GM23248 (cell line): ENCODE measurements at regions not wholly inside any gene's neighbourhood (a gene's known extent, or its start where the extent isn't known, plus 50 kb on each side); places are given as distances from the start of the nearest gene placed in this dataset.

Source experiments
- DNase-seq: peaks from one replicate; pipeline ENCODE4 v3.0.0-alpha.2; 2015
- H2AFZ ChIP-seq: fragments of 200-600 bp; sonication (generic); 2 replicates; pipeline ENCODE4 v1.6.1; 2016; ENCODE audit warnings: antibody characterized with exemption
- H3F3A ChIP-seq: fragments of 200-600 bp; sonication (generic); 2 replicates; pipeline ENCODE4 v1.6.1; 2016; ENCODE audit warnings: mild to moderate bottlenecking, antibody characterized with exemption, mixed run types; ENCODE audit not compliant: insufficient read depth
- H3K27ac ChIP-seq: fragments of 200-600 bp; sonication (generic); 2 replicates; pipeline ENCODE4 v1.5.1; 2016; ENCODE audit warnings: mild to moderate bottlenecking
- H3K27me3 ChIP-seq: fragments of 200-600 bp; sonication (generic); replicated peaks from 2 replicates; pipeline ENCODE4 v1.6.1; 2016; ENCODE audit warnings: mild to moderate bottlenecking; ENCODE audit not compliant: insufficient read depth
- H3K36me3 ChIP-seq: fragments of 200-600 bp; sonication (generic); 2 replicates; pipeline ENCODE4 v1.6.1; 2016; ENCODE audit warnings: low read depth, mild to moderate bottlenecking
- H3K4me1 ChIP-seq: fragments of 200-600 bp; sonication (generic); 2 replicates; pipeline ENCODE4 v1.6.1; 2016; ENCODE audit warnings: mild to moderate bottlenecking; ENCODE audit not compliant: insufficient read depth
- H3K4me2 ChIP-seq: fragments of 200-600 bp; sonication (generic); one replicate; pipeline ENCODE4 v1.6.1; 2016; ENCODE audit warnings: mild to moderate bottlenecking; ENCODE audit not compliant: unreplicated experiment
- H3K4me3 ChIP-seq: fragments of 200-600 bp; sonication (generic); 2 replicates; pipeline ENCODE4 v1.5.1; 2016; ENCODE audit warnings: mild to moderate bottlenecking
- H3K79me2 ChIP-seq: fragments of 200-600 bp; sonication (generic); 2 replicates; pipeline ENCODE4 v1.6.1; 2016; ENCODE audit warnings: mild to moderate bottlenecking; ENCODE audit not compliant: insufficient read depth
- H3K9ac ChIP-seq: fragments of 200-600 bp; sonication (generic); 2 replicates; pipeline ENCODE4 v1.6.1; 2016; ENCODE audit warnings: mild to moderate bottlenecking
- H3K9me2 ChIP-seq: fragments of 200-600 bp; sonication (generic); 2 replicates; pipeline ENCODE4 v1.6.1; 2016; ENCODE audit warnings: mixed run types, mild to moderate bottlenecking, moderate library complexity; ENCODE audit not compliant: insufficient read depth
- H3K9me3 ChIP-seq: fragments of 200-600 bp; sonication (generic); one replicate; pipeline ENCODE4 v1.6.1; 2017; ENCODE audit warnings: low read depth
- H4K20me1 ChIP-seq: fragments of 200-600 bp; sonication (generic); 2 replicates; pipeline ENCODE4 v1.6.0; 2016; ENCODE audit not compliant: insufficient read depth
- EZH2 ChIP-seq: fragments of 200-600 bp; sonication (generic); IDR thresholded peaks from 2 replicates; pipeline ENCODE4 v1.6.1; 2018; ENCODE audit warnings: antibody characterized with exemption, mild to moderate bottlenecking; ENCODE audit not compliant: insufficient read depth, poor library complexity, severe bottlenecking
- EZH2phosphoT487 ChIP-seq: fragments of 200-600 bp; sonication (generic); IDR thresholded peaks from 2 replicates; pipeline ENCODE4 v1.6.1; 2018; ENCODE audit warnings: antibody characterized with exemption, moderate library complexity, mild to moderate bottlenecking, low read depth; ENCODE audit not compliant: insufficient read depth
- WGBS, 2 experiments: methylation state at CpG; one replicate each; pipeline ENCODE4 v1.1.6; 2015 to 2017; ENCODE audit warnings: low lambda C conversion rate in 2 of 2, low coverage in 1 of 2; ENCODE audit errors: missing lambda C conversion rate in 2 of 2; 5-methylcytosine and 5-hydroxymethylcytosine counted together
- in situ Hi-C: fragments of 300-500 bp; cut with MboI; formaldehyde crosslinking; loops from 2 replicates; pipeline ENCODE4 v1.15.0; 2020

- H2AFZ ChIP-seq = no peak overlapping the region
- no peaks in the 10 kb centered on the region for H3K27me3 ChIP-seq
- H3K36me3 ChIP-seq = no peaks in the 10 kb centered on the region
- no peaks in the 10 kb centered on the region for H3K79me2 ChIP-seq
- H3K4me1 ChIP-seq = peaks cover 18% of the 10 kb centered on the region
- peak; percentile 66 for DNase-seq
- no peak for TF ChIP-seq EZH2
- no peak for TF ChIP-seq EZH2phosphoT487
- H3K4me2 ChIP-seq = no peak overlapping the region
- H3F3A ChIP-seq = peaks cover 16% of the 10 kb centered on the region; the same call in 1 of the 2 replicates
- 84 to 93% methylated on average over 10 of the region's 10 CpGs for WGBS, 2 experiments
- H3K9me3 ChIP-seq = no peaks in the 10 kb centered on the region
- H3K27ac ChIP-seq = no peak overlapping the region
- H3K9me2 ChIP-seq = no peaks in the 10 kb centered on the region
- no peak overlapping the region for H3K9ac ChIP-seq
- in situ Hi-C loops = no loop called here
- H4K20me1 ChIP-seq = no peaks in the 10 kb centered on the region
- H3K4me3 ChIP-seq = no peak overlapping the region
These were observed 304.2 kb downstream of the RPS24 start for GRCh38 chr10:78337646-78338391.

GRCh38 chr10:78338717-78339116, 305.1 kb downstream of the RPS24 start:
- H3K79me2 ChIP-seq = no peaks in the 10 kb centered on the region
- H3K4me1 ChIP-seq = peaks cover 18% of the 10 kb centered on the region
- no peak overlapping the region for H3K4me2 ChIP-seq
- no peak overlapping the region for H2AFZ ChIP-seq
- H3K36me3 ChIP-seq = no peaks in the 10 kb centered on the region
- no peak overlapping the region for H3K4me3 ChIP-seq
- H3K9me3 ChIP-seq = no peaks in the 10 kb centered on the region
- H3K9ac ChIP-seq = no peak overlapping the region
- no peaks in the 10 kb centered on the region for H4K20me1 ChIP-seq
- H3F3A ChIP-seq = peaks cover 16% of the 10 kb centered on the region; the same call in 1 of the 2 replicates
- DNase-seq = no peak
- 88 to 92% methylated on average over 4 of the region's 4 CpGs for WGBS, 2 experiments
- no peaks in the 10 kb centered on the region for H3K9me2 ChIP-seq
- no peaks in the 10 kb centered on the region for H3K27me3 ChIP-seq
- in situ Hi-C loops = no loop called here
- no peak overlapping the region for H3K27ac ChIP-seq
- TF ChIP-seq EZH2phosphoT487 (no peak), EZH2 (no peak)

- Histone ChIP-seq H4K20me1 (no peaks in the 10 kb centered on the region), H3F3A (peaks cover 16% of the 10 kb centered on the region; the same call in 1 of the 2 replicates), H3K9me2 (no peaks in the 10 kb centered on the region), H3K4me2 (no peak overlapping the region), H3K36me3 (no peaks in the 10 kb centered on the region), H3K9me3 (no peaks in the 10 kb centered on the region), H3K9ac (no peak overlapping the region), H3K27me3 (no peaks in the 10 kb centered on the region), H3K4me3 (no peak overlapping the region), H2AFZ (no peak overlapping the region), H3K79me2 (no peaks in the 10 kb centered on the region), H3K4me1 (peaks cover 18% of the 10 kb centered on the region), H3K27ac (no peak overlapping the region)
- TF ChIP-seq EZH2phosphoT487 = no peak
- TF ChIP-seq EZH2 = no peak
- no peak for DNase-seq
- WGBS, 2 experiments = 56 to 59% methylated on average over 4 of the region's 4 CpGs
- in situ Hi-C loops = no loop called here
These were observed 305.6 kb downstream of the RPS24 start for GRCh38 chr10:78339251-78339650.

GRCh38 chr10:78341953-78342614, 308.4 kb downstream of the RPS24 start:
- Histone ChIP-seq H3K4me3 (no peak overlapping the region), H3K27ac (no peak overlapping the region), H3K9ac (no peak overlapping the region), H3K27me3 (no peaks in the 10 kb centered on the region), H2AFZ (no peak overlapping the region), H3F3A (0 out of 2 replicates have a peak, but pooled peaks cover under 1% of the 10 kb centered on the region), H3K4me1 (no peaks in the 10 kb centered on the region), H3K4me2 (no peak overlapping the region), H3K9me2 (peaks cover 5% of the 10 kb centered on the region; the same call in 1 of the 2 replicates), H4K20me1 (no peaks in the 10 kb centered on the region), H3K36me3 (no peaks in the 10 kb centered on the region), H3K9me3 (no peaks in the 10 kb centered on the region), H3K79me2 (no peaks in the 10 kb centered on the region)
- no peak for TF ChIP-seq EZH2
- TF ChIP-seq EZH2phosphoT487 = no peak
- in situ Hi-C loops = no loop called here
- DNase-seq = no peak
- WGBS, 2 experiments = 93% methylated on average over 8 of the region's 8 CpGs
